ENCODE measurements at regions not wholly inside any gene's neighbourhood (a gene's known extent, or its start where the extent isn't known, plus 50 kb on each side); places are given as distances from the start of the nearest gene placed in this dataset.
A peak's percentile ranks its signal among the peaks of the same experiment; 100 is the strongest.

GRCh38 chr10:4474829-4475228 is 351.2 kb upstream of the AKR1E2 start:
- H3K27ac Mint-ChIP-seq = no peak overlapping the region

DNA sequence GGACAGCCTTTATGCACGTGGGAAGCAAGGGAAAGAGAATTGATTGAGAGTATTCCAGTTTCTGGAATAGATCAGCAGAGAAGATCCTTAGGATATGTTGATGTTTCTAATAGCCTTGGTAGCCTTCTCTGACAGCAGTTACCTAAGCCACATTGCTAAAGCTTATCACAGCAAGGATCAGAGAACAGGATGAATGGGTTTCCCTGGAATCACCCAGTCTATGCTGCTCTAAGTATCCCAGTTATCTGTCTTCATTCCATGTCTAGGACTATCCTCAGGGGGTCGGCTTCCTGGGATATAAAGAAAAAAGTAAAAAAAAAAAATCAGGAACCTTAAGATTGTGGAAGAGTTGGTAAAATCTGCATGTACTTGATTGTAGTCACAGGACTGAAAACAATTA is 352.0 kb upstream of the AKR1E2 start:
- H3K36me3 Mint-ChIP-seq = no peaks in the 10 kb centered on the region
- no peak overlapping the region for H3K4me3 Mint-ChIP-seq
- Histone ChIP-seq H3K4me3 (ENCODE audit: low read depth, low read length) (no peak overlapping the region), H3K9me3 (ENCODE audit: control insufficient read depth in 2 of 2, low read length in 2 of 2) (no peaks in the 10 kb centered on the region), H3K27me3 (ENCODE audit: control insufficient read depth, insufficient read depth, low read length) (no peaks in the 10 kb centered on the region), H3K27ac (ENCODE audit: insufficient read depth, low read length, poor library complexity, severe bottlenecking) (no peak overlapping the region), H3K36me3 (ENCODE audit: control insufficient read depth, insufficient read depth, low read length) (no peaks in the 10 kb centered on the region), H3K4me1 (ENCODE audit: control insufficient read depth, insufficient read depth, low read length, poor library complexity, severe bottlenecking) (no peaks in the 10 kb centered on the region)
- H3K27ac Mint-ChIP-seq = no peak overlapping the region
- peaks cover 0 to 8% (median 3%) of the 10 kb centered on the region in 4 donors for H3K4me1 Mint-ChIP-seq
- ATAC-seq (ENCODE audit: low read depth in 2 of 2) (no peak), DNase-seq (no peak)
- H3K27me3 Mint-ChIP-seq = peaks cover 4% of the 10 kb centered on the region
- H3K9me3 Mint-ChIP-seq = peaks cover 0 to 2% (median 0%) of the 10 kb centered on the region in 7 donors

More at GRCh38 chr10:4474829-4475228, 351.2 kb upstream of the AKR1E2 start:
- no peaks in the 10 kb centered on the region for H3K27me3 ChIP-seq (ENCODE audit: control insufficient read depth, insufficient read depth, low read length)
- no peaks in the 10 kb centered on the region for H3K4me1 ChIP-seq (ENCODE audit: control insufficient read depth, insufficient read depth, low read length, poor library complexity, severe bottlenecking)
- Mint-ChIP-seq H3K4me3 (no peak overlapping the region), H3K9me3 (peaks cover 0 to 6% (median 2%) of the 10 kb centered on the region in 7 donors), H3K4me1 (peaks cover 0 to 8% (median 3%) of the 10 kb centered on the region in 4 donors), H3K36me3 (no peaks in the 10 kb centered on the region), H3K27me3 (no peaks in the 10 kb centered on the region)
- ATAC-seq (ENCODE audit: low read depth in 2 of 2) (no peak), DNase-seq (peak in 1 of 3 donors; percentile 40)
- peaks cover 0 to 4% of the 10 kb centered on the region in 2 experiments for H3K9me3 ChIP-seq (ENCODE audit: control insufficient read depth in 2 of 2, low read length in 2 of 2)
- H3K27ac ChIP-seq (ENCODE audit: insufficient read depth, low read length, poor library complexity, severe bottlenecking) = no peak overlapping the region
- H3K36me3 ChIP-seq (ENCODE audit: control insufficient read depth, insufficient read depth, low read length) = no peaks in the 10 kb centered on the region
- no peak overlapping the region for H3K4me3 ChIP-seq (ENCODE audit: low read depth, low read length)

DNA sequence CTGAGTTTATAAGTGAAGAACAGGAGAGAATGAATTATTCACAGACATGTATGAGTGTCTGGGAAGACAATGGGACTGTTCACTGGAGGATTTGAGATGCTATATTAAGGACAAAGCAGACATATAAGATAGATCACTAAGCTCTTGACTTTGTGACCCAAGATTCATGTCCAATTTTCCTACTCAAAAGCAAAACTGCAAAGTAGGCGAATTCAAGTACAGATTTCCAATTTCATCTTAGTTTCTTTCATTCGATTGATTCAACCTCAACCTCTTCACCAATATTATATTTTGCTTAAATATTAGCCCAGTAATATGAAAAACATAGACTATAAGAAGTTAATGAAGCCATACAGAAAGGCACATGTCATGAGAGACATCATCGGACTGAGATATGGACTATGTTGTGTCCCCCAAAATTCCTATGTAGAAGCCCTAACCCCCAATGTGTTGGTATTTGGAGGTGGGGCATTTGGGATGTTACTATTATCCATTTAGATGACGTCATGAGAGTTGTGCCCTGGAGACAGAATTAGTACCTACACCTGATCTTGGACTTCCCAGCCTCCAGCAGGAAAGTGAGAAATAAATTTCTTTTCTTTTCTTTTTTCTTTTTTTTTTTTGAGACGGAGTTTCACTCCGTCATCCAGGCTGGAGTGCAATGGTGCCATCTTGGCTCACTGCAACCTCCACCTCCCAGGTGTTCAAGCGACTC is 353.7 kb upstream of the AKR1E2 start:
- Histone ChIP-seq H3K4me3 (ENCODE audit: low read depth, low read length) (no peak overlapping the region), H3K9me3 (ENCODE audit: control insufficient read depth in 2 of 2, low read length in 2 of 2) (no peaks in the 10 kb centered on the region), H3K4me1 (ENCODE audit: control insufficient read depth, insufficient read depth, low read length, poor library complexity, severe bottlenecking) (no peaks in the 10 kb centered on the region), H3K36me3 (ENCODE audit: control insufficient read depth, insufficient read depth, low read length) (no peaks in the 10 kb centered on the region), H3K27ac (ENCODE audit: insufficient read depth, low read length, poor library complexity, severe bottlenecking) (no peak overlapping the region), H3K27me3 (ENCODE audit: control insufficient read depth, insufficient read depth, low read length) (no peaks in the 10 kb centered on the region)
- DNase-seq = no peak
- no peaks in the 10 kb centered on the region for H3K36me3 Mint-ChIP-seq
- H3K27ac Mint-ChIP-seq = no peak overlapping the region
- no peak overlapping the region for H3K4me3 Mint-ChIP-seq
- peaks cover 0 to 2% (median 0%) of the 10 kb centered on the region in 7 donors for H3K9me3 Mint-ChIP-seq
- peaks cover 4% of the 10 kb centered on the region for H3K27me3 Mint-ChIP-seq
- H3K4me1 Mint-ChIP-seq = peaks cover 0 to 8% (median 3%) of the 10 kb centered on the region in 4 donors
- ATAC-seq (ENCODE audit: low read depth in 2 of 2) = no peak

GRCh38 chr10:4470231-4470835 is 355.7 kb upstream of the AKR1E2 start:
- Histone ChIP-seq H3K4me1 (ENCODE audit: control insufficient read depth, insufficient read depth, low read length, poor library complexity, severe bottlenecking) (no peaks in the 10 kb centered on the region), H3K9me3 (ENCODE audit: control insufficient read depth in 2 of 2, low read length in 2 of 2) (no peaks in the 10 kb centered on the region), H3K27ac (ENCODE audit: insufficient read depth, low read length, poor library complexity, severe bottlenecking) (no peak overlapping the region), H3K4me3 (ENCODE audit: low read depth, low read length) (no peak overlapping the region), H3K27me3 (ENCODE audit: control insufficient read depth, insufficient read depth, low read length) (no peaks in the 10 kb centered on the region), H3K36me3 (ENCODE audit: control insufficient read depth, insufficient read depth, low read length) (no peaks in the 10 kb centered on the region)
- H3K4me3 Mint-ChIP-seq = no peak overlapping the region
- DNase-seq (no peak), ATAC-seq (ENCODE audit: low read depth in 2 of 2) (no peak)
- peaks cover 0 to 8% (median 3%) of the 10 kb centered on the region in 4 donors for H3K4me1 Mint-ChIP-seq
- H3K9me3 Mint-ChIP-seq = peaks cover 0 to 2% (median 0%) of the 10 kb centered on the region in 7 donors
- no peaks in the 10 kb centered on the region for H3K36me3 Mint-ChIP-seq
- H3K27ac Mint-ChIP-seq = no peak overlapping the region
- H3K27me3 Mint-ChIP-seq = peaks cover 8% of the 10 kb centered on the region

GRCh38 chr10:4467481-4467880 is 358.5 kb upstream of the AKR1E2 start:
- no peak overlapping the region for H3K4me3 Mint-ChIP-seq
- no peaks in the 10 kb centered on the region for H3K36me3 Mint-ChIP-seq
- H3K27me3 Mint-ChIP-seq = peaks cover 11% of the 10 kb centered on the region
- peaks cover 0 to 4% (median 2%) of the 10 kb centered on the region in 7 donors for H3K9me3 Mint-ChIP-seq
- H3K27ac Mint-ChIP-seq = no peak overlapping the region
- DNase-seq = no peak
- Histone ChIP-seq H3K36me3 (ENCODE audit: control insufficient read depth, insufficient read depth, low read length) (no peaks in the 10 kb centered on the region), H3K27ac (ENCODE audit: insufficient read depth, low read length, poor library complexity, severe bottlenecking) (no peak overlapping the region), H3K4me1 (ENCODE audit: control insufficient read depth, insufficient read depth, low read length, poor library complexity, severe bottlenecking) (no peaks in the 10 kb centered on the region), H3K4me3 (ENCODE audit: low read depth, low read length) (no peak overlapping the region), H3K9me3 (ENCODE audit: control insufficient read depth in 2 of 2, low read length in 2 of 2) (no peaks in the 10 kb centered on the region), H3K27me3 (ENCODE audit: control insufficient read depth, insufficient read depth, low read length) (no peaks in the 10 kb centered on the region)
- peaks cover 0 to 2% (median 0%) of the 10 kb centered on the region in 4 donors for H3K4me1 Mint-ChIP-seq
- ATAC-seq (ENCODE audit: low read depth in 2 of 2) = no peak

GRCh38 chr10:4460267-4460666 is 365.7 kb upstream of the AKR1E2 start:
- no peak overlapping the region for H3K27ac Mint-ChIP-seq
- H3K4me1 Mint-ChIP-seq = peaks cover 0 to 5% (median 0%) of the 10 kb centered on the region in 4 donors
- Histone ChIP-seq H3K27ac (ENCODE audit: insufficient read depth, low read length, poor library complexity, severe bottlenecking) (no peak overlapping the region), H3K27me3 (ENCODE audit: control insufficient read depth, insufficient read depth, low read length) (no peaks in the 10 kb centered on the region), H3K36me3 (ENCODE audit: control insufficient read depth, insufficient read depth, low read length) (no peaks in the 10 kb centered on the region), H3K9me3 (ENCODE audit: control insufficient read depth in 2 of 2, low read length in 2 of 2) (no peaks in the 10 kb centered on the region), H3K4me3 (ENCODE audit: low read depth, low read length) (no peak overlapping the region), H3K4me1 (ENCODE audit: control insufficient read depth, insufficient read depth, low read length, poor library complexity, severe bottlenecking) (no peaks in the 10 kb centered on the region)
- ATAC-seq (ENCODE audit: low read depth in 2 of 2) (no peak), DNase-seq (no peak)
- H3K27me3 Mint-ChIP-seq = peaks cover 5% of the 10 kb centered on the region
- no peaks in the 10 kb centered on the region for H3K36me3 Mint-ChIP-seq
- peaks cover 0 to 4% (median 0%) of the 10 kb centered on the region in 7 donors for H3K9me3 Mint-ChIP-seq
- no peak overlapping the region for H3K4me3 Mint-ChIP-seq

GRCh38 chr10:4459531-4459930 is 366.5 kb upstream of the AKR1E2 start:
- Histone ChIP-seq H3K36me3 (ENCODE audit: control insufficient read depth, insufficient read depth, low read length) (no peaks in the 10 kb centered on the region), H3K27me3 (ENCODE audit: control insufficient read depth, insufficient read depth, low read length) (no peaks in the 10 kb centered on the region), H3K27ac (ENCODE audit: insufficient read depth, low read length, poor library complexity, severe bottlenecking) (no peak overlapping the region), H3K4me1 (ENCODE audit: control insufficient read depth, insufficient read depth, low read length, poor library complexity, severe bottlenecking) (no peaks in the 10 kb centered on the region), H3K9me3 (ENCODE audit: control insufficient read depth in 2 of 2, low read length in 2 of 2) (no peaks in the 10 kb centered on the region), H3K4me3 (ENCODE audit: low read depth, low read length) (no peak overlapping the region)
- no peak for ATAC-seq (ENCODE audit: low read depth in 2 of 2)
- no peak for DNase-seq
- Mint-ChIP-seq H3K4me3 (no peak overlapping the region), H3K4me1 (peaks cover 0 to 5% (median 0%) of the 10 kb centered on the region in 4 donors), H3K36me3 (no peaks in the 10 kb centered on the region), H3K27ac (no peak overlapping the region), H3K27me3 (peaks cover 4% of the 10 kb centered on the region), H3K9me3 (peaks cover 0 to 4% (median 0%) of the 10 kb centered on the region in 7 donors)

Data from CD4-positive, CD25-positive, alpha-beta regulatory T cell (primary cell).